ENCODE measurements at regions not wholly inside any gene's neighbourhood (a gene's known extent, or its start where the extent isn't known, plus 50 kb on each side); places are given as distances from the start of the nearest gene placed in this dataset.

DNA sequence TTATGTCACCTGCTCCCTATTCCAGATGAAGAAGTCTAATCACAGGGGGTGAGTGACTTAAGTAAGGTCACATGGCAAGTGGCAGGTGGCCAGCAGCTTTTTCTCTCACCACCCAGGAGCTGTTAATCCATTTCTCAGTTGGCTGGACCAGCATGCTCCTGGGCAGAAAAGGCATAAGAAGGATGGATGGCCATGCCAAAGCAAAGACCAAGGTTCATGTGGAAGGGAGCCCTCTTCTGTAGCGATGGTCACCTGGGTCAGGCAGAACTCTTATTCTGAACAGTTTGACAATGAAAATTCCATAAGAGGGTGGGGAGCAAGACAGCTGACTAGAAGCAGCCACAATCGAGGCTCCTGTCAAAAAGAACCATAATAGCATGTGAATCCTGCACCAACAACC, 538.1 kb downstream of the SUCLA2 start:
- H3K36me3 ChIP-seq (ENCODE audit: control insufficient read depth, insufficient read depth, low read length): 0 out of 2 replicates have a peak, but pooled peaks cover 3% of the 10 kb centered on the region
- no CpG with 5 or more reads among the region's 2 CpGs for WGBS (ENCODE audit: insufficient coverage, insufficient read length)
- peaks cover 5% of the 10 kb centered on the region for H3K4me1 ChIP-seq (ENCODE audit: control insufficient read depth, insufficient read depth, low read length)
- no peaks in the 10 kb centered on the region for H3K9me3 ChIP-seq (ENCODE audit: control insufficient read depth, insufficient read depth, low read length)
- no peak overlapping the region for H3K4me3 ChIP-seq (ENCODE audit: low read length)
- H3K27ac ChIP-seq (ENCODE audit: low read length): no peak overlapping the region
- H3K27me3 ChIP-seq (ENCODE audit: control insufficient read depth, insufficient read depth, low read length): no peaks in the 10 kb centered on the region
- DNase-seq (ENCODE audit: low read depth, low spot score): no peak

DNA sequence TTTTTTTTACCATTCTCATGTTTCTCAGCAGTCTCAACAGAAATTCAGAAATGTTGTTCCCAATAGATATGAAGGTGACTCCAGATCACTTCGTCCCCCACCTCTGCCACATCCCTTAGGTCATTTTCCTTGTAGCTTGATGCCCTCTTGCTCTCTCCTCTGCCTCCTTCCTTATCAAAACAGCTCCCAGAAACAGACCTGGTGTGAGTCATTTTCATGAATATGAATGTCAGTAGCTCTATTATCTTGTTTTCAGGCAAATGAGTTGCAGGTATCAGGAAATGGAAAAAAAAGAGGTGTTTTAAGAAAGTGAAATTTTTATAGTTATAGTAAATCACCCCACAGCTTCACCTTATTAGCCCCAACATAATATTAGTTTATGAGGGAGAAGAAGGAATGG, 539.3 kb downstream of the SUCLA2 start:
- Histone ChIP-seq H3K27ac (ENCODE audit: low read length) (no peak overlapping the region), H3K4me3 (ENCODE audit: low read length) (no peak overlapping the region), H3K27me3 (ENCODE audit: control insufficient read depth, insufficient read depth, low read length) (no peaks in the 10 kb centered on the region), H3K9me3 (ENCODE audit: control insufficient read depth, insufficient read depth, low read length) (no peaks in the 10 kb centered on the region), H3K36me3 (ENCODE audit: control insufficient read depth, insufficient read depth, low read length) (0 out of 2 replicates have a peak, but pooled peaks cover 3% of the 10 kb centered on the region), H3K4me1 (ENCODE audit: control insufficient read depth, insufficient read depth, low read length) (peaks cover 5% of the 10 kb centered on the region)
- DNase-seq (ENCODE audit: low read depth, low spot score): no peak
- WGBS (ENCODE audit: insufficient coverage, insufficient read length): no CpG with 5 or more reads among the region's 1 CpG

DNA sequence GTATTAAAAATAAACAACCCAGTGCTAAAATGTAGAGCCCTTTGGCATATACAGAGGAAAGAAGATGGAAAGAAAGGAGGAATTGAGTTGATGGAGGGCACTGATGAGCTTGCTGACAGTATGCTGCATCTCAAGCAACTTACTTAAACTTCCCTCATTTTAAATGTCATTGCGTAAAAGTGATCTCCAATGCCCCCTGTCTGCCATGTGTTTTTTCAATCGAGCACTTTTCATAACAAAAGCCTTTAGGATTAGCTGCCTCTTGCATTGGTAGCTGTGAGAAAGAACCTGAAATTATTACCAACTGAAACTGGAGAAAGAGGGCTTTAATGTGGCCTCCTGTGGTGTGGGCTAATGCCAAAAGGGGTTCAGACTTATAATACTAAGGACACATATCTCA, 541.6 kb downstream of the SUCLA2 start:
- WGBS (ENCODE audit: insufficient coverage, insufficient read length): no CpG with 5 or more reads among the region's 2 CpGs
- DNase-seq (ENCODE audit: low read depth, low spot score): no peak
- Histone ChIP-seq H3K27me3 (ENCODE audit: control insufficient read depth, insufficient read depth, low read length) (no peaks in the 10 kb centered on the region), H3K4me3 (ENCODE audit: low read length) (no peak overlapping the region), H3K9me3 (ENCODE audit: control insufficient read depth, insufficient read depth, low read length) (no peaks in the 10 kb centered on the region), H3K27ac (ENCODE audit: low read length) (no peak overlapping the region), H3K4me1 (ENCODE audit: control insufficient read depth, insufficient read depth, low read length) (peaks cover 5% of the 10 kb centered on the region), H3K36me3 (ENCODE audit: control insufficient read depth, insufficient read depth, low read length) (0 out of 2 replicates have a peak, but pooled peaks cover 3% of the 10 kb centered on the region)

DNA sequence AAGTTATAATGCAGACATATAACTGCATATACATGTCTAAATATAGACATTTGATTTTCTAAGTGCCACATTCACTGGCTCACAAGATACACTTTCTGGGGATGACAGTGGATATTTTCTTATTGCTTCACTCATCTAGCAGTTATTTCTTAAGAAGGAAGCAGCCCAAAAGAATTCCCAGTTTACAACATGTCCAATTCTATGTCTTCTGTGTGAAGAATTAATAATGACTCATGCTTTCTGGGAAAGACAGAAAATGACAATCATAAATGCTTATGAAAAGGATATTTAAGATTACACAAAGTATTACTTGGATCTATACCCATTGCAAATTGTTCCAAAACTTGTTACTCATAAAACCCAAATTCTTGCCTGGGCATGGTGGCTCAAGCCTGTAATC, 543.4 kb downstream of the SUCLA2 start:
- H3K9me3 ChIP-seq (ENCODE audit: control insufficient read depth, insufficient read depth, low read length): no peaks in the 10 kb centered on the region
- H3K27ac ChIP-seq (ENCODE audit: low read length): no peak overlapping the region
- DNase-seq (ENCODE audit: low read depth, low spot score): no peak
- H3K36me3 ChIP-seq (ENCODE audit: control insufficient read depth, insufficient read depth, low read length): no peaks in the 10 kb centered on the region
- H3K4me3 ChIP-seq (ENCODE audit: low read length): no peak overlapping the region
- no peaks in the 10 kb centered on the region for H3K27me3 ChIP-seq (ENCODE audit: control insufficient read depth, insufficient read depth, low read length)
- peaks cover 1% of the 10 kb centered on the region; the same call in 1 of the 2 replicates for H3K4me1 ChIP-seq (ENCODE audit: control insufficient read depth, insufficient read depth, low read length)

DNA sequence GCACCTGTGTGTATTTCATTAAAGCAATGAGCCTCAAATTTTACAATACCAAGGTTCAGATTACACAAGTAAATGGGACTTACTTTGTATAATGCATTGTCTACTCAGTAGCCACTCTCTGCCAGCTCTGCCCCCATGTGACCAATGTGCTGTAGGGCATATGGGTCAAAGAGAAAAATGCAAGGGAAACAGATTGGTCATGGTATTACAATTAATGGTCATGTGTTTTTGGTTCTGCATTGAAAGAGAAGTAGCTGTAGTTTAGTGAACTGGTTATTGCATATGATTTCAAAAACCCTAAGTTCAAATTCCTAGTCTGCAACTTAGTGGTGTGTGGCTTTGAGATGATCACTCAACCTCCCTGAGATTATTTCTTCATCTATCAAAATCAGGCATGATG, 545.4 kb downstream of the SUCLA2 start:
- no peak for DNase-seq (ENCODE audit: low read depth, low spot score)
- no peak overlapping the region for H3K27ac ChIP-seq (ENCODE audit: low read length)

DNA sequence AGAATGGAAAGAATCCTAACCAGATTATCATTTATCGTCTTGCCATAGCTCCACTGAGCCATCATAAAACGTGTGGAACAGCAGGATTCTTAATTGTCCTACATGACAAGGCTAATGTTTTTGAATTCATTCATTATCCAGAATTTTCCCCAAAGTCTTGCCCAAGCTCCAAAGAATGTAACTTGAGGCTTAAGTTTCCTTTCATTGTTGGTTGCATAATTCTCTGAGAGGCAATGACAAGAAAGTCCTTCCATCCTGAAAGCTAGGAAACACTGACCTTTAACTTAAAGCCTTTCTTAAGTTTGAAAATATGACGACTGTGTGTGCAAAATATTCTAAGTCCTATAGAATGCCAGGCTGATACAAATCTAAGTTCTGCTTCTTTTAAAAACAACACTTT, 546.1 kb downstream of the SUCLA2 start:
- Histone ChIP-seq H3K4me1 (ENCODE audit: control insufficient read depth, insufficient read depth, low read length) (no peaks in the 10 kb centered on the region), H3K36me3 (ENCODE audit: control insufficient read depth, insufficient read depth, low read length) (no peaks in the 10 kb centered on the region), H3K27ac (ENCODE audit: low read length) (no peak overlapping the region), H3K27me3 (ENCODE audit: control insufficient read depth, insufficient read depth, low read length) (no peaks in the 10 kb centered on the region), H3K9me3 (ENCODE audit: control insufficient read depth, insufficient read depth, low read length) (no peaks in the 10 kb centered on the region), H3K4me3 (ENCODE audit: low read length) (no peak overlapping the region)
- DNase-seq (ENCODE audit: low read depth, low spot score): no peak
- no CpG with 5 or more reads among the region's 3 CpGs for WGBS (ENCODE audit: insufficient coverage, insufficient read length)

More for the DNA sequence above, 545.4 kb downstream of the SUCLA2 start:
- H3K4me1 ChIP-seq (ENCODE audit: control insufficient read depth, insufficient read depth, low read length): no peaks in the 10 kb centered on the region
- no peaks in the 10 kb centered on the region for H3K9me3 ChIP-seq (ENCODE audit: control insufficient read depth, insufficient read depth, low read length)
- H3K4me3 ChIP-seq (ENCODE audit: low read length): no peak overlapping the region
- H3K36me3 ChIP-seq (ENCODE audit: control insufficient read depth, insufficient read depth, low read length): no peaks in the 10 kb centered on the region
- H3K27me3 ChIP-seq (ENCODE audit: control insufficient read depth, insufficient read depth, low read length): no peaks in the 10 kb centered on the region

DNA sequence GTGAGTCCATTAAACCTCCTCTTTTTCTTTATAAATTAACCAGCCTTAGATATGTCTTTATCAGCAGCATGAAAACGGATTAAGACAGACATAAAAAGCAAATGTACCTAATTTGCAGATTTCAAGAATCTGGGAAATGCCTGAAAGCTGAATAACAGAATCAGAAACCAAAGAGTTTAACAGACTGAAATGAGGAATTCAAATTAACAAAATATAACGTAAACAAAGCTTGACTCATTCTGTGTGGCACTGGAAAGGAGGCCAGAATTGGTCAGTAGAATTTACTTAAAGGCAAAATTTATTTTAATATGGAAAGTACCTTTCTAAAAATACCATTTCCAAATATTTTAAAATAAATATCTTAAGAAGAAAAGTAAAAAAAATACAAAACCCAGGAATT, 540.6 kb upstream of the HTR2A start:
- Histone ChIP-seq H3K4me3 (ENCODE audit: low read length) (no peak overlapping the region), H3K36me3 (ENCODE audit: control insufficient read depth, insufficient read depth, low read length) (no peaks in the 10 kb centered on the region), H3K27ac (ENCODE audit: low read length) (no peak overlapping the region), H3K9me3 (ENCODE audit: control insufficient read depth, insufficient read depth, low read length) (no peaks in the 10 kb centered on the region), H3K4me1 (ENCODE audit: control insufficient read depth, insufficient read depth, low read length) (no peaks in the 10 kb centered on the region), H3K27me3 (ENCODE audit: control insufficient read depth, insufficient read depth, low read length) (no peaks in the 10 kb centered on the region)
- WGBS (ENCODE audit: insufficient coverage, insufficient read length): no CpG with 5 or more reads among the region's 2 CpGs
- DNase-seq (ENCODE audit: low read depth, low spot score): no peak

DNA sequence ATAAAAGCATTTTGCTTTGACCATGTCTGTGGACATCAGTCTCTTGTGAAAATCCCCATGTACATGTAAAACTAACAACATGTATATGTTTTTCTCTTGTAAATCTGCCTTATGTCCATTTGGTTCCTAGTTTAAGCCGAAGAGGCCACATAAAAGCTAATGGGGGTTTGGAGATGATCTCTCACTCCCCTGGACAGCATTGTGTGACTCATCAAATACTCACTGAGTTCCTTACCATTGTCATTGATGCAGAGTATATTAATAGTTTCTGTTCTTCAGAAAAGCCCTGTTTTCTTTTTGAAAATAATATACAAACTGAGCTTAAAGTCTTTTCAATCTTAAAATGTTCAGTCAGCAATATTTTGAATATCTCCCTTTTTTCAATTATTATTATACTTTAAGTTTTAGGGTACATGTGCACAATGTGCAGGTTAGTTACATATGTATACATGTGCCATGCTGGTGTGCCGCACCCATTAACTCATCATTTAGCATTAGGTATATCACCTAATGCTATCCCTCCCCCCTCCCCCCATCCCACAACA, 536.7 kb upstream of the HTR2A start:
- no CpG with 5 or more reads among the region's 2 CpGs for WGBS (ENCODE audit: insufficient coverage, insufficient read length)
- Histone ChIP-seq H3K4me3 (ENCODE audit: low read length) (no peak overlapping the region), H3K27ac (ENCODE audit: low read length) (no peak overlapping the region), H3K36me3 (ENCODE audit: control insufficient read depth, insufficient read depth, low read length) (no peaks in the 10 kb centered on the region), H3K4me1 (ENCODE audit: control insufficient read depth, insufficient read depth, low read length) (no peaks in the 10 kb centered on the region), H3K9me3 (ENCODE audit: control insufficient read depth, insufficient read depth, low read length) (no peaks in the 10 kb centered on the region), H3K27me3 (ENCODE audit: control insufficient read depth, insufficient read depth, low read length) (no peaks in the 10 kb centered on the region)
- DNase-seq (ENCODE audit: low read depth, low spot score): no peak

DNA sequence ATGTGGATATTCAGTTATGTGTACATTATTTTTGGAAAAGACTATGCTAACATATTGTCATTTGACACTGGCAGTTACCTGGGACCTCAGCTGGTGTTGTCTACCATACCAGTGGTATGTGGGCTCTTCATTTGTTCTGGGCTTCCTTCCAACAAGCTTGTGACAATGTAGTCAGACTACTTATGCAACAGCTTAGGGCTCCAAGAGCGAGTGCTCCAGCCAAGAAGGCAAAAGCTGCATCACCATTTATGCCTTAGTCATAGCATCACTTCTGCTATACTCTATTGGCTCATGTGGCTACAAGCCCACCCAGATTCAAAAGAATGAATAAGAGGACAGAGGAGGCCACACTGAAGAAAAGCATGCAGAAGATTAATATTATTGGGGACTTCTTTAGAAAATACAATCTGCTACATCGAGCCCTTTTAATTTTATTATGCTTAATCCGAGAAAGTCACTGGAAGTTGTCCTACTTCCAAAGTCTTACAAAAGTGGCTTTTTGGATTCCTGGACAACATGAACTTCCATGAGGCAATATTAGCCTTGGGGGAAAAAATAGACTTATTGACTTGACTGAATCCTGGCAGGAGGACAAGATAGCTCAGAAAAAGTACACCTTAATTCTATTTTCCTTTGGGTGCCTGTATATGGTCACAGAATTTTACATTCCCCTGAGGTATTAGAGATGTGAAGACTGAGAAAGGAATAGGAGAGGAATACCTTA, 529.4 kb upstream of the HTR2A start:
- Histone ChIP-seq H3K36me3 (ENCODE audit: control insufficient read depth, insufficient read depth, low read length) (no peaks in the 10 kb centered on the region), H3K27ac (ENCODE audit: low read length) (no peak overlapping the region), H3K4me1 (ENCODE audit: control insufficient read depth, insufficient read depth, low read length) (no peaks in the 10 kb centered on the region), H3K4me3 (ENCODE audit: low read length) (no peak overlapping the region), H3K9me3 (ENCODE audit: control insufficient read depth, insufficient read depth, low read length) (no peaks in the 10 kb centered on the region), H3K27me3 (ENCODE audit: control insufficient read depth, insufficient read depth, low read length) (no peaks in the 10 kb centered on the region)
- DNase-seq (ENCODE audit: low read depth, low spot score): no peak
- no CpG with 5 or more reads among the region's 3 CpGs for WGBS (ENCODE audit: insufficient coverage, insufficient read length)

DNA sequence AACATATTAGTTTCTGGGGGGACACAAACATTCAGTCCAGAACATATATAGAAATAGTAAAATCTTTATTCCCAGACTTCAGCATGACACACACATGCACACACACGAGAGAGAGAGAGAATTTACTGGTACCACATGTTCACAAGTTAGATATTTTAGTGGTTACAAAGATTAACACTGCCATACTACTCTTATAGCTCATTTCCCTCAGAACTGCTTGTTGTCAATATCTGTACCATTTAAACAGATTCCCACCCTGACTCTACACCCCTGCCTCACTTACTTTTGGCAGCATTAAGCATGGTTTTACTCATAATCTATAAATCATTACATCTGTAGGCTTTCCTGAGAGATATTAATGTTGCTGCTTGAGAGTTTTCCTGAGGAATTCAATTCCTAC, 524.7 kb upstream of the HTR2A start:
- DNase-seq (ENCODE audit: low read depth, low spot score): no peak
- no peak overlapping the region for H3K27ac ChIP-seq (ENCODE audit: low read length)
- WGBS (ENCODE audit: insufficient coverage, insufficient read length): no CpG with 5 or more reads among the region's 1 CpG
- no peaks in the 10 kb centered on the region for H3K9me3 ChIP-seq (ENCODE audit: control insufficient read depth, insufficient read depth, low read length)
- H3K4me3 ChIP-seq (ENCODE audit: low read length): no peak overlapping the region
- H3K4me1 ChIP-seq (ENCODE audit: control insufficient read depth, insufficient read depth, low read length): no peaks in the 10 kb centered on the region
- no peaks in the 10 kb centered on the region for H3K36me3 ChIP-seq (ENCODE audit: control insufficient read depth, insufficient read depth, low read length)
- H3K27me3 ChIP-seq (ENCODE audit: control insufficient read depth, insufficient read depth, low read length): no peaks in the 10 kb centered on the region

DNA sequence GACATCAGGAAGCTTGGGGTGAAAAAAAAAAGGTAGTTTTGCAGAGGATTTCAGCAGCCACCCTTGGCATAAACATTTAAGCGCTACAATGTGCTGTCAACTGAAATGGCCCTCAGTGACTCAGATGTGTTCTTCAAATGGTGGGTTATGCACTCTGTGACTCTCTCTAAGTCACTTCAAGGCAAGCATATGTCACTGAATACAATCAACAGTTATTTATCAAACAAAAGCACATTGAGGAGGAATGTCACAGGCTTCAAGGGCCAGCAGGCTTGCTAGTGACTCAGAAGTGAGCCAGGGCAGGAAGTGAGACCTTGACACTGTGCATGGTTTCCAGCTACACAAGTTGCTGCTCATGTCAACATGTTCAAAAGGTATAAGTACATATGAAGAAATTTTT, 523.7 kb upstream of the HTR2A start:
- no CpG with 5 or more reads among the region's 1 CpG for WGBS (ENCODE audit: insufficient coverage, insufficient read length)
- Histone ChIP-seq H3K36me3 (ENCODE audit: control insufficient read depth, insufficient read depth, low read length) (no peaks in the 10 kb centered on the region), H3K27me3 (ENCODE audit: control insufficient read depth, insufficient read depth, low read length) (no peaks in the 10 kb centered on the region), H3K4me1 (ENCODE audit: control insufficient read depth, insufficient read depth, low read length) (no peaks in the 10 kb centered on the region), H3K4me3 (ENCODE audit: low read length) (no peak overlapping the region), H3K27ac (ENCODE audit: low read length) (no peak overlapping the region), H3K9me3 (ENCODE audit: control insufficient read depth, insufficient read depth, low read length) (no peaks in the 10 kb centered on the region)
- no peak for DNase-seq (ENCODE audit: low read depth, low spot score)

Data from iPS DF 6.9 (cell line).